ENCODE measurements at regions not wholly inside any gene's neighbourhood (a gene's known extent, or its start where the extent isn't known, plus 50 kb on each side); places are given as distances from the start of the nearest gene placed in this dataset.

GRCh38 chr21:18970416-18970815 is 566.8 kb upstream of the TMPRSS15 start:
- TF ChIP-seq POLR2A (IDR thresholded peaks at IDR 0.05): no peak
- TF ChIP-seq CTCF (IDR thresholded peaks at IDR 0.05 in 4 of 5, conservative IDR thresholded peaks at IDR 0.05 in 1 of 5): no peak

Data from gastrocnemius medialis (tissue), 4 donors.